ENCODE measurements at regions not wholly inside any gene's neighbourhood (a gene's known extent, or its start where the extent isn't known, plus 50 kb on each side); places are given as distances from the start of the nearest gene placed in this dataset.

DNA sequence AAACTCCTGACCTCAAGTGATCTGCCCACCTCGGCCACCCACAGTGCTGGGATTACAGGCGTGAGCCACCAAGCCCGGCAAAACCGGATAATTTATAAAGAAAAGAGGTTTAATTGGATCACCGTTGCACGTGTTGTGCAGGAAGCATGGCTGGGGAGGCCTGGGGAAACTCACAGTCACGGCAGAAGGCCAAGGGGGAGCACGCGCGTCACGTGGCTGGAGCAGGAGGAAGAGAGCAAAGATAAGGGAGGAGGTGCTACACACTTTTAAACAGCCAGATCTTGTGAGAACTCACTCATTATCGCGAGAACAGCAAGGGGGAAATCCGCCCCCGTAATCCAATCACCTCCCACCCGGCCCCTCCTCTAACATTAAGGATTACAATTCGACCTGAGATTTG is 177.9 kb upstream of the TENM3 start:
- H3K4me1 ChIP-seq, result no peaks in the 10 kb centered on the region

GRCh38 chr4:182066037-182066436 is 177.2 kb upstream of the TENM3 start:
- H3K4me3 ChIP-seq, result no peak overlapping the region
- WGBS, 2 donors, result 57 to 76% methylated on average over 7 of the region's 7 CpGs
- H3K27ac ChIP-seq, result no peak overlapping the region
- no peaks in the 10 kb centered on the region for H3K27me3 ChIP-seq
- H3K9me3 ChIP-seq, result no peaks in the 10 kb centered on the region
- no peak for DNase-seq
- H3K36me3 ChIP-seq (ENCODE audit: low read depth, missing control alignments), result no peaks in the 10 kb centered on the region
- TF ChIP-seq POLR2A (IDR thresholded peaks at IDR 0.05), result no peak
- TF ChIP-seq, protein P1, sequence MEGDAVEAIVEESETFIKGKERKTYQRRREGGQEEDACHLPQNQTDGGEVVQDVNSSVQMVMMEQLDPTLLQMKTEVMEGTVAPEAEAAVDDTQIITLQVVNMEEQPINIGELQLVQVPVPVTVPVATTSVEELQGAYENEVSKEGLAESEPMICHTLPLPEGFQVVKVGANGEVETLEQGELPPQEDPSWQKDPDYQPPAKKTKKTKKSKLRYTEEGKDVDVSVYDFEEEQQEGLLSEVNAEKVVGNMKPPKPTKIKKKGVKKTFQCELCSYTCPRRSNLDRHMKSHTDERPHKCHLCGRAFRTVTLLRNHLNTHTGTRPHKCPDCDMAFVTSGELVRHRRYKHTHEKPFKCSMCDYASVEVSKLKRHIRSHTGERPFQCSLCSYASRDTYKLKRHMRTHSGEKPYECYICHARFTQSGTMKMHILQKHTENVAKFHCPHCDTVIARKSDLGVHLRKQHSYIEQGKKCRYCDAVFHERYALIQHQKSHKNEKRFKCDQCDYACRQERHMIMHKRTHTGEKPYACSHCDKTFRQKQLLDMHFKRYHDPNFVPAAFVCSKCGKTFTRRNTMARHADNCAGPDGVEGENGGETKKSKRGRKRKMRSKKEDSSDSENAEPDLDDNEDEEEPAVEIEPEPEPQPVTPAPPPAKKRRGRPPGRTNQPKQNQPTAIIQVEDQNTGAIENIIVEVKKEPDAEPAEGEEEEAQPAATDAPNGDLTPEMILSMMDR (IDR thresholded peaks at IDR 0.05), result no peak
- no peaks in the 10 kb centered on the region for H3K4me1 ChIP-seq
- intact Hi-C loops (cut with DNase I; ENCODE audit: low total_unique reads), result no loop called here

More for the DNA sequence above, 177.9 kb upstream of the TENM3 start:
- TF ChIP-seq POLR2A (IDR thresholded peaks at IDR 0.05), result no peak
- TF ChIP-seq, protein P1 (IDR thresholded peaks at IDR 0.05), result no peak
- Histone ChIP-seq H3K27ac (no peak overlapping the region), H3K4me3 (peak overlapping the region in 1 of 2 donors; percentile 24), H3K27me3 (no peaks in the 10 kb centered on the region), H3K36me3 (ENCODE audit: low read depth, missing control alignments) (no peaks in the 10 kb centered on the region), H3K9me3 (no peaks in the 10 kb centered on the region)
- DNase-seq, result peak; percentile 26
- 42 to 67% methylated on average over 17 of the region's 17 CpGs for WGBS, 2 donors
- intact Hi-C loops (cut with DNase I; ENCODE audit: low total_unique reads), result no loop called here

DNA sequence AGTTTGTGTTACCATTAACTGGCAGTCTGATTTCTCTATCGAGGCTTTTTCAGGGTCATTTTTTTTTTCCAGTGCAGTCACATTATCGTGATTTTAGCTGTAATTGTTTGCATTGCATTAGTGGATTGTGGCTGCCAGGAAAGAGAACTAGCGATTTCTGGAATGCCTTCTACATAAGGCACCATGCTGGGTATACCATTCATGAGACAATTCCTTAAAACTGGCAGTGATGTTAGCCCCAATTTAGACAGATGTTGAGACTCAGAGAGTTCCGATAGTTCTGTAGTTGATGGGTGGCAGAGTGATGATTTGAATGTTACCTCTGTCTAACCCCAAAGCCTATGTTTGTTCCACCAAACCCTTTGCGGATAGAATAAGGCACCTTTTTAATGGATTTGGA is 175.4 kb upstream of the TENM3 start:
- intact Hi-C loops (cut with DNase I; ENCODE audit: low total_unique reads), result no loop called here
- H3K4me1 ChIP-seq, result no peaks in the 10 kb centered on the region
- no peaks in the 10 kb centered on the region for H3K27me3 ChIP-seq
- H3K9me3 ChIP-seq, result no peaks in the 10 kb centered on the region
- H3K36me3 ChIP-seq (ENCODE audit: low read depth, missing control alignments), result no peaks in the 10 kb centered on the region
- 71 to 79% methylated on average over 5 of the region's 5 CpGs for WGBS, 2 donors
- H3K4me3 ChIP-seq, result no peak overlapping the region
- DNase-seq, result no peak
- H3K27ac ChIP-seq, result no peak overlapping the region
- TF ChIP-seq, protein P1 (IDR thresholded peaks at IDR 0.05), result no peak
- TF ChIP-seq POLR2A (IDR thresholded peaks at IDR 0.05), result no peak

- intact Hi-C loops (cut with DNase I; ENCODE audit: low total_unique reads), result no loop called here
- TF ChIP-seq, protein P1 (IDR thresholded peaks at IDR 0.05), result no peak
- no peak for TF ChIP-seq POLR2A (IDR thresholded peaks at IDR 0.05)
- H3K27ac ChIP-seq, result no peak overlapping the region
- no peaks in the 10 kb centered on the region for H3K4me1 ChIP-seq
- H3K9me3 ChIP-seq, result no peaks in the 10 kb centered on the region
- no peak for DNase-seq
- no peaks in the 10 kb centered on the region for H3K27me3 ChIP-seq
- no peak overlapping the region for H3K4me3 ChIP-seq
- H3K36me3 ChIP-seq (ENCODE audit: low read depth, missing control alignments), result no peaks in the 10 kb centered on the region
These were observed 174.3 kb upstream of the TENM3 start for GRCh38 chr4:182068920-182069319.

DNA sequence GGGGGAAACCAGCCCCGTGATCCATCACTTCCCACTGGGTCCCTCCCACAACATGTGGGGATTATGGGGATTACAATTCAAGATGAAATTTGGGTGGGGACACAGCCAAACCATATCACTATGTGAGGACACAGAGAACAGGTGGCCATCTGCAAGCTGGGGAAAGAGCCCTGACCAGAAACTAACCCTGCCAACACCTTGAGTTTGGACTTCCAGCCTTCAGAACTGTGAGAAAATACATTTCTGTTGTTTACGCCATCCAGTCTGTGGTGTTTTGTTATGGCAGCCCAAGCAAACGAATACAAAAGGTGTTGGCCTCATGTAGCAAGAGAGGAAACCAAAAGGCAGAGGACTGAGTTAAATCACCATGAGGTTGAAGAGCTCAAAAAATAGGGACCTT is 169.9 kb upstream of the TENM3 start:
- DNase-seq, result no peak
- H3K4me3 ChIP-seq, result no peak overlapping the region
- H3K27me3 ChIP-seq, result no peaks in the 10 kb centered on the region
- TF ChIP-seq POLR2A (IDR thresholded peaks at IDR 0.05), result no peak
- TF ChIP-seq, protein P1 (IDR thresholded peaks at IDR 0.05), result no peak
- H3K4me1 ChIP-seq, result no peaks in the 10 kb centered on the region
- H3K27ac ChIP-seq, result no peak overlapping the region
- WGBS, 2 donors, result 92% methylated on average over 3 of the region's 3 CpGs
- H3K9me3 ChIP-seq, result no peaks in the 10 kb centered on the region
- intact Hi-C loops (cut with DNase I; ENCODE audit: low total_unique reads), result no loop called here
- no peaks in the 10 kb centered on the region for H3K36me3 ChIP-seq (ENCODE audit: low read depth, missing control alignments)
